HepG2 (cell line): ENCODE measurements at regions not wholly inside any gene's neighbourhood (a gene's known extent, or its start where the extent isn't known, plus 50 kb on each side); places are given as distances from the start of the nearest gene placed in this dataset.

Experiments used
- ATF2 ChIP-seq: sonication (generic); formaldehyde crosslinking; IDR thresholded peaks from 2 replicates; pipeline ENCODE4 v1.4.0; 2020; ENCODE audit warnings: missing genetic modification reagents
- ATF5 ChIP-seq: sonication (generic); formaldehyde crosslinking; IDR thresholded peaks from 2 replicates; pipeline ENCODE4 v1.4.0; 2020; ENCODE audit warnings: mild to moderate bottlenecking, low read depth, missing genetic modification reagents
- HMGXB3 ChIP-seq: sonication (generic); formaldehyde crosslinking; IDR thresholded peaks from 2 replicates; pipeline ENCODE4 v1.4.0; 2020; ENCODE audit warnings: missing genetic modification reagents, borderline replicate concordance
- REPIN1 ChIP-seq: sonication (generic); formaldehyde crosslinking; IDR thresholded peaks from 2 replicates; pipeline ENCODE4 v1.8.0; 2022; ENCODE audit warnings: missing genetic modification reagents, low read depth, mild to moderate bottlenecking, borderline replicate concordance
- ZNF143 ChIP-seq: sonication (generic); formaldehyde crosslinking; IDR thresholded peaks from 2 replicates; pipeline ENCODE4 v1.4.0; 2020; ENCODE audit warnings: missing genetic modification reagents
- ZNF251 ChIP-seq: sonication (generic); formaldehyde crosslinking; IDR thresholded peaks from 2 replicates; pipeline ENCODE4 v1.9.0; 2021; ENCODE audit warnings: mild to moderate bottlenecking, missing genetic modification reagents
- TF ChIP-seq, protein P1 (sequence below): sonication (generic); formaldehyde crosslinking; IDR thresholded peaks from 2 replicates; pipeline ENCODE4 v1.8.0; 2022; ENCODE audit warnings: mild to moderate bottlenecking, missing genetic modification reagents; ENCODE audit not compliant: insufficient replicate concordance

DNA sequence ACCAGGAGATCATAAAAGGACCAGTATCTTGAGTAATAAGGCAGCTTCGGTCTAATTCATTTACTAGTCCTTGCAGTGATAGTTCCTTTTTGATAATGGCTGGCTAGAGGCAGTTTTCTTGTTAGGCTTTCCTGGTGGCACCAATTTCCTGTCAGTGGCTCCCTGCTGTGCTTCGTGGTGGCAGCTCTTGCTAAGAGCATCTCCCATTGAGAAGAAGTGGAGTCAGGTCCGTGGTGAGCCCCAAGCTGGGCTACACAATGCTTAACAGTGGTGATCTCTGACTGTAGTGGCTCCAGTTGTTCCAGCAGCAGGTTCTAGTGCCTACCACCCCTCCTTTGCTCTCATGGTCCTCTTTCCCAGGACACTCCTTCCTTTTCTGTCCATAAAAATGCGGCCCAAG, 111.2 kb downstream of the RAP2B start (continued):
- TF ChIP-seq ATF5 (CRISPR knock-in tag) (no peak), HMGXB3 (CRISPR knock-in tag) (no peak), ZNF251 (CRISPR knock-in tag) (no peak), ATF2 (CRISPR knock-in tag) (no peak), REPIN1 (no peak), ZNF143 (CRISPR knock-in tag) (no peak)
- TF ChIP-seq, protein P1, sequence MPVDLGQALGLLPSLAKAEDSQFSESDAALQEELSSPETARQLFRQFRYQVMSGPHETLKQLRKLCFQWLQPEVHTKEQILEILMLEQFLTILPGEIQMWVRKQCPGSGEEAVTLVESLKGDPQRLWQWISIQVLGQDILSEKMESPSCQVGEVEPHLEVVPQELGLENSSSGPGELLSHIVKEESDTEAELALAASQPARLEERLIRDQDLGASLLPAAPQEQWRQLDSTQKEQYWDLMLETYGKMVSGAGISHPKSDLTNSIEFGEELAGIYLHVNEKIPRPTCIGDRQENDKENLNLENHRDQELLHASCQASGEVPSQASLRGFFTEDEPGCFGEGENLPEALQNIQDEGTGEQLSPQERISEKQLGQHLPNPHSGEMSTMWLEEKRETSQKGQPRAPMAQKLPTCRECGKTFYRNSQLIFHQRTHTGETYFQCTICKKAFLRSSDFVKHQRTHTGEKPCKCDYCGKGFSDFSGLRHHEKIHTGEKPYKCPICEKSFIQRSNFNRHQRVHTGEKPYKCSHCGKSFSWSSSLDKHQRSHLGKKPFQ (CRISPR knock-in tag) = no peak
